Embryonic facial prominence (tissue), 1 donor: ENCODE measurements at regions not wholly inside any gene's neighbourhood (a gene's known extent, or its start where the extent isn't known, plus 50 kb on each side); places are given as distances from the start of the nearest gene placed in this dataset.

Experiments
- DNase-seq: peaks from one replicate; pipeline ENCODE4 v3.0.0-alpha.2; 2016; ENCODE audit errors: extremely low spot score

DNA sequence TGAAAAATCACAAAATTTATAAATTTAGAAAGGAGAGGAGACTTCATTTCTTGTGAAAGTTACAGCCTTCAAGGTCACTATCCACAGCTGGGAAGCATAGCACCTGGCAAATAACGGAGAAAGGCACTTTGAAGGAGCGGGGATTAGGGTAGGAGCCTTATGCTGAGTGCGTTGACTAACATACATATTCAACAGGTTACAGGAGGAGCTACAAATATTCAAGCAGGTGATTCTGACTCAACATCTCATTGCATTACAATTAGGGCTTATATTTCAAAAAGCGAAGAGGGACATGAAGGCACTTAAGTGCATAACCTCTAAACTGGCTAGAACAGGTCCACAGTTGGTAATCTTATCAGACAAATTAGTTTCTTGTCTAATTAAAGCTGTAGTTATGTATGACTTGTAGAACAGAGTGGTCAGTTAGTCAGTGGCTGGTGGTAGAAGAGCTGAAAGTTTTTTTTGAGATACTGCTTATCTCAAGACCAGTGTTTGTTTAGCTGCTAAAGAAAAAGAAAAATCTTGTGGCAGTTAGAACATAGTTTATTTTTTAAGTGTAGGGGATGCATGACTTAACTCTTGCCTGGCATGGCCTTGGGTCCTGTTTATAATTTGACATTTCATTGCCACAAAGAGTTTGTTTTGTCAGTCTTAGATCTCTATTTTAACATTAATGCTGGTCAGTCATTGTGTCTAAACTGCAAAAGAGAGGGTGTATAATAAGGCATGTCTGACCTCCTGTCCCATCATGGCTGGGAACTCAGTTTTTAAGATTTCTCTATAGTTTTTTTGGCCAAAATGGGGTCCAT lies 311.5 kb downstream of the DUSP10 start:
- no peak for DNase-seq

DNA sequence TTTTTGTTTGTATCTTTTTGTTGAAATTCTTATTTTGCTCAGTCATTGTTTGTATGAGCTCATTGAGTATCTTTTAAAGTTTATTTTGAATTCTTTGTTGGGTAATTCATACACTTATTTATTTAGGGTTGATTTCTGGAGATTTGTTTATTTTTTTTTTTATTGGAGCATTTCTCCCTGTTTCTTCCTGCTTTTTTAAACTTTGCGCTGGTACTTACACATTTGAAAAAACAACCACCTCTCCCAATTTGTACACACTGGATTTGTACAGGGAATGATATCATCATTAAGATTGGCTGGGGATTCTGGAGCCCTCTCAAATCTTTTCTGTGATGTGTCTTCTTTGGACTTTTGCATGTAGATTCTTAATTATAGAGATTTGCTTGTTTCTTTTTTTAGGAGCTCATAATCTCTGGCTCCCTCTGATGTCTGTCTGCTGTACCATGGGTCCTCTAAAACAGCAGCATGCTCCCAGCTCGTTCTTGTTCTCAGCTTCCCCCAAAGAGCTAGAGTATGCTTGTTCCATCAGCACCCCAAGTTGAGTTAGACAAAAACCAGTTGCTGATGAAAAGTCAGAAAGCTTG lies 310.7 kb downstream of the DUSP10 start:
- no peak for DNase-seq

DNA sequence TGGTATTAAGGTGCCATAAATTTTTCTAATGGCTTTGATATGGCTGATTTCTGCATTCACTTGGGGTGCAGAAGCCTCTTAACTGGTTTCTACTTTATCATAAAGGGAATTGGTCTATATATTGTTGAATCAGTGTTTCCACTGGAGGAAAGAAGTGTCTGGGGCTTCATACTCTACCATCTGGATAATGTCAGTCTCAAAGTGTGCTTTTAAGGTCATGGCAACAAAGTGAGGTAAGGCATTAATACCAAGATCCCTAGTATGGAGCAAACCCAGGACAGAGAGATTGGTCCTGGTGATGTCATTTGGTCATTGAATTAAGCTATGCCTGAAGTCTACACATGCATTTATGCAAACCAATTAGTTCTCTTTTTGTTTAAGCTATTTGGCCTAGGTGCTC lies 309.9 kb downstream of the DUSP10 start:
- DNase-seq, result no peak

DNA sequence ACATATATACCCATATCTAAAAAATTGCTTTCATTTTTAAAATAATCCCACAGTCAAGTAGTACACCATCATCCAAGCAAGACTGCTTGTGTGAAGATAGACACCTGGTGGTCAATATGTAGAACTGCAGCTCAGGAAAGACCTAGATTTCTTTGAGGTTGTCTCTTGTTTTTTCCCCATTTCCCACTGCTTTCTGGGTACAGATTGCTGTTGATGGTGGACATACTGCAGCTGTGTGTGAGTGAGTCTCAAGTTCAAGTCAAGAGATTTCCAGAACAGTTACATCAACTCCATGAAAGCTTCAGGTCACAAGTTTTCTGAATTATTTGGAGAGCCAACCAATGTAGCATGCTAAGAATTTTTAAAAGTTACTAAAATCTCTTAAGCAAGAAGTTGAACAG lies 306.4 kb downstream of the DUSP10 start:
- DNase-seq, result peak; percentile 61

DNA sequence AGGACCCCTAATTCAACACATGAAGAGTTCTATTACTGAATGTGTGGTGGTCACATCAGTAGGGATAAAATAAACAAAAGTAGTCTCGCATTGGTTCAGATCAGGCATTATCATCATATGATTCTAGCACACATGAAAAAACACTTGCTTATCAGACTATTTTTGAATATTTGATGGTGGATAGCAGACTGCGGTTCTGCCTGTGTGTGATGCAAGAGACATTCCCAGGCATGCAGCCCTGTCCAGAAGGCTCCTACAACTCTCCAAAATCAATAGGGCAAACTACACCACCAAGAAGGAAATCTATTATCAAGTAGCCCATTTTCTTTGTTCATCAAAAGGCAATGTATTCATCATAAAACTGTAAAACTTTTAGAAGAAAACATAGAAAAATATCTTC lies 304.7 kb downstream of the DUSP10 start:
- no peak for DNase-seq

DNA sequence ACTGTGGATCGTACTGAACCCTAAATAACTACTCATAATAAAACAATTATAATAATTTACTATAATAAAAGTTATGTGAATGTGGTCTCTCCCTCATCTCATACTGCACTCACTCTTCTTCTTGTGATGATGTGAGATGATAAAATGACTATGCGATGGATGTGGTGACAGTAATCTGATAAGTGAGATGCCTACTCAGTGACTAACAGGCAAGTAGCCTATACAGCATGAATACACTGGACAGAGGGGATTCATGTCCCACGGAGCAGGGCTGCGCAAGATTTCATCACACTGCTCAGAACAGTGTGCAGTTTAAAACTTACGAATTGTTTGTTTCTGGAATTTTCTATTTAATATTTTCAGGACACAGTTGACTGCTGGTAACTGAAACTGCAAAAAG lies 304.0 kb downstream of the DUSP10 start:
- no peak for DNase-seq

DNA sequence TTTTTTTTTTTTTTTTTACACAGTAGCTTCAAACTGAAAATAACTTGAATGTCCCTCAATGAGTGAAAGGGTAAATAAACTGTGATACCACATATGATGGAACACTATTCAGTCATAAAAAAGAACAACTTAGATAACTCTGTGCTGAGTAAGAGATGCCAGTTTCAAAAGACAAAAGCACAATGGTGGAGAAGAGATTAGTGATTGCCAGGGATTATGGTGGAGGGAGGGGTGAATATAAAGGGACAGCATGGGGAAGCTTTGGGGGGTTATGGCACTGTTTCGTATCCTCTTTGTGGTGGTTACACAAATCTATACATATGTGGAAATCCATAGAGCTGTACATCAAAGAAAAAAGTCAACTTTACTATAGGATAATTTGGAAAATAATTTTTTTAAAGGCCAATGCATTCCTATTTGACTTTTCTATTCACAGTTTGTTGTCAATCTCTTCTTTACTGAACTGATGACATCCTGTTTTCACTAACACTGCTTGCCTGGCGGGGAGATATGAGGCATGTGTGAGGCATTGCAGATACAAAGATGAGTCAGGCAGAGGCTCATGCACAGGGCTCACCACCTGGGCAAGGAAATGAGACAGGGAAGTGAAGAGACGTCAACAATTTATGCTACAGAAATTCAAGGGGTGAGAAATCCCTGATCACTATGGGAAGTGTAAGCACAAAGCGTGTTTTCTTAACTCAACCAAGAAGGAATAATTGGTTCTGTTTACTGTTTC lies 302.7 kb downstream of the DUSP10 start:
- no peak for DNase-seq

DNA sequence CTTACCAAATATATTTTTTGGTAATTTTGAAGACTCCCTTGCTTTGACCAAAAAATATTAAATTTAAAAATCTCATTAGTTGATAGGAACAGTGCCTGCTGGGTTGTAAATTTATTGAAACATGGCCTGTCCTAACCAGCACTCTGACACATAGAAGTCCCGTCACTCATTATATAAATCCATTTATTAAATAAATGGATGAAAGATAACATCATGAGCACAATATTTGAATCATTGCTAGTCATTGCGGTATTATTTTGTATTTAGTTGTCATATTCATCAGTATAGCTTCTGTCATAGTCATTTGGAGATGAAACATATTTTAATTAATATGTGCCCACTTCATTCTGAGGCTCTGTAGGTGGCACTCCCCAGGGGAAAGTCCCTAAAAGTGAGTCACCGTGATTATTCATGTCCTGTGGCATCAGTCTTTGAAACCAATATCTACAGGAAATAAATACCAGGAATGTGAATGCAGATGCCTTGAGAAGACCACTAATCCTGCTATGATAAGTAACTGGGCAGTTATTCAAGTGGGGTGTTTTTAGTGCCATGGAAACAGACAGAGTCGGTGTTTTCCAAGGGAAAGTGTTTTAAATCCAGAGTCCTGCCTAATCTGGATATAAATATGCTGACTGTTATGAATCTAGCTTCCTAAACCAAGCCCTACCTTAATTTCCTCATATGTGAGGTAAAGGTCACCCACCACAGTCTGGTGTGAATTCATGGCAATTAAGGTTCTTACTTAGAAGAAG lies 302.0 kb downstream of the DUSP10 start:
- no peak for DNase-seq

DNA sequence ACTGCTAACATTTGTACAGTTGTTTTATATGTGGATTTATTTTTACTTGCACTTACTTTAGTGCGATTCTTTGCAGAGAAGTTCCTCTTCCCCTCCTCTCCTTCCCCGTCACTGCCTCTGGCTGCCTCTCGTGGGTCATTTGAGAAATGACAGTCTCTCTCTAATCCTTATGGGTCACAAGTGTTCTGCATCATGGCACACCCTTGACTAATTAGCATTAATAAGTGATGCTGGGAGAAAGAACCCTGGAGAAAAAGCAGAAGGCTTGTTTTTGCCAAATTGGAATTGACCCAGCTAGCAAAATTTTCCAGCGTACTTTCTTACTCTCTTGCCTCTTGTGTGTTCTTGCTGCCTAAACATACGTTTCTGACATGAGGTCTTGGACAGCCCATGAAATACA lies 301.2 kb downstream of the DUSP10 start:
- DNase-seq, result no peak

DNA sequence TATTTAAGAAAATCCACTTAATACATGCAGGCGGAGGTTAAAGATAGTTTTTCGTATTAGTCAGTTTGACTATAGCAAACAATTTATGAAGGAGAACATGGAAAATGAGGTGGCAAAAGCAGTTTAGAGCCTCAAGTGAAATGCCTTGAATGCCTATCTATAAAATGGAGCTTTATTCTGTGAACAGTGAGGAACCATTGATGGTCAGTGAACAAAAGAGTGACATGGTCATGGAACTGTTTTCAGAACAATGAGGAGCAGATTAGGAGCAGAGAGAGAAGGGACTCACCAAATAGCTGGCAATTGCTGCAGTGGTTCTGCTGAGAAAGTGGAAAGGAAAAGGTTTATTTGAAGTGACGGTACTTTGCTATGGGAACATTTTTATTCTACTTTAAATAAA lies 299.8 kb downstream of the DUSP10 start:
- no peak for DNase-seq

DNA sequence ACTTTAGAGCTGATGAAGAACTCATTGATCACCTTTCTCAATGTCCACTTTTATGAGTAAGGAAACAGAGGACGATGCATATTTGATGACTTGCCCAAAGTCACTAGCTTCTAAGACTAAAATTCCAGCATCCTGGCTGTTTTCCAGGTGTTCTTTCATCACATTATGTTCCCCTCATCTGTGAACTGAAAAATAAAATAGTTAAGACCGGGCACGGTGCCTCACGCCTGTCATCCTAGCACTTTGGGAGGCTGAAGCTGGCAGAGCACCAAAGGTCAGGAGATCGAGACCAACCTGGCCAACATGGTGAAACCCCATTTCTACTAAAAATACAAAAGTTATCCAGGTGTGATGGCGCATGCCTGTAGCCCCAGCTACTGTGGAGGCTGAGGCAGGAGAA lies 297.5 kb downstream of the DUSP10 start:
- no peak for DNase-seq

DNA sequence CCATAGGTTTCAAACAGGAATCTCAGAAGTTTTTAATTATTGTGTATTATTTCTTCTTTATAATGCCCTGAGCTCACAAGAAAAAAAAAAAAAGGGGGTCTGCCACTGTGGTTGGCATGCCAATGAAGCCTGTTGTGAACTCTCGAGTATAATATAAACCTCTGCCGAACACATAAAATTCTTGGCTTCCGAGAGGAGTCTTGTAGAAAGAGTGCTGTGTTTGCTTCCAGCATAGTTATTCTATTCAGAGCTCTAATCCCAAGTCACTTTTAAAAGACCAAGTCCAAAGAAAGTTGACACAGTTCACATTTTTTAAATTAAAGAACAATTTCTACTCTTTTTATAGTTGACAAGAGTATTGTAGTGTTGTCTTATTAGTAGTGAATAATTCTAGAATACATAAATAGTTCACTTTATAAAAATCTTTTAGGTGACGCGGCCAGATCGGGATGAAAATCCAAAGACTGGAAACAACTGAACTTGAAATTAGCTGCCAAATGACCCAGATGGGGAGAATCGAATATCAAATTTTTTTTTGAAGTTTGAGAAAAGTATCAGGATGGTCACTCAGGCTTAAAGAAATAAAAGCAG lies 293.2 kb downstream of the DUSP10 start:
- no peak for DNase-seq

DNA sequence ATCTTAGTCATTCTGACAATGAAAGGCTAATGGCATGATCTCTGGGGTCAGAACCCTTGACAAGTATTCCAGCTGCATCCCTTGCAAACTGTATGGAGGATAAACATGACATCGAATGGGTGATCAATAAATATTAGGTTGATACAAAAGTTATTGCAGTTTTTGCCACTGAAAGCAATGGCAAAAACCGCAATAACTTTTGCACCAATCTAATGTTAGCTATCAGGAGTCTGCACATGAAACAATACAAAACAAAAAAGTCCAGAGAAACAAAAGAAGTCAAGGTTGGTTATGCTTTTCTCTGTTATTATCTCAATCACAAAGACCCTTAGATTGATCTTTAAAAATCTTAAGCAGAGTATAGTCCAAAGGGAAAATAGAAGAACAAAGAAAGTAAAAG lies 292.7 kb downstream of the DUSP10 start:
- no peak for DNase-seq

DNA sequence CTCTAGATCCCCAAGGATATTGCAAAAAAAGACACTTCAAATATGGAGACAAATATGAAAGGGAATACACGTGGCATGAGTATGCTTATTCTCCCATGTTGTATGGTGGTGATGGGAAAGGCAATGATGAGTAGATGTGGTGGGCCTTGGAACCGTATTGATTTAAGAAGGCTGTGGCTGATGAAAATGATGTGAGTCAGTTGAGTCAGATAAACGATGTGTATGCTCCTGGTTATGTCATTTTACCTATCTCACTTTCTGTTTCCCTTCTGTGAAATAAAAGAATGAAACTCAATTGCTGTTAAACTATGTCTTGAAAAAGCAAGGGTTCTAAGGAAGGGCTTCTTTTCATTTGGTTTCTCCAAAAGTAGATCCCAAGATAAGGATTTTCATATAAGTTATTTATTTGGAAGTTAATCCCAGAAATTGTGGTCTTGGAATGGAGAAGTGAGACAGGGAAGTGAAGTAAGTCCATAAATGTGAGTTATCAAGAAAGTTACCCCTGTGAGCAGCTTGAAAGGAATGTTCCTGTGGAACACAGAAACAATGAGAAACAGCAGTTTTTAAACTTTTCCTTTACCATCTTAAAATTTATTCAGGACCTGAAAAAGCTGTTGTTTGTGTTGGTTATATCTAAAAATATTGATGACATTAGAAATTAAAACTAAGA lies 292.0 kb downstream of the DUSP10 start:
- DNase-seq, result no peak

DNA sequence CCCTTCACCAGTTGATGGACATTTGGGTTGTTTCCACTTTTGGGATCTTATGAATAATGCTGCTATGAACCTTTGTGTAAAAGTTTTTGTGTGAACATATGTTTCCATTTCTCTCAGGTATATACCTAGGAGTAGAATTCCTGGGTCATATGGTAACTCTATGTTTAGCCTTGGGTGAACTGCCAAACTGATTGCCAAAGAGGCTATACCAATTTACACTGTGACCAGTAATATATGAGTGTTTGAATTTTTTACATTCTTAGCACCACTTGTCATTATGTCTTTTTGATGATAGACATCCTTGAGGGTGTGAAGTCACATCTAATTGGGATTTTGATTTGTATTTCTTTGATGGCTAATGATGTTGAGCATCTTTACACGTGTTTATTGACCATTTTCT lies 290.1 kb downstream of the DUSP10 start:
- DNase-seq, result no peak

DNA sequence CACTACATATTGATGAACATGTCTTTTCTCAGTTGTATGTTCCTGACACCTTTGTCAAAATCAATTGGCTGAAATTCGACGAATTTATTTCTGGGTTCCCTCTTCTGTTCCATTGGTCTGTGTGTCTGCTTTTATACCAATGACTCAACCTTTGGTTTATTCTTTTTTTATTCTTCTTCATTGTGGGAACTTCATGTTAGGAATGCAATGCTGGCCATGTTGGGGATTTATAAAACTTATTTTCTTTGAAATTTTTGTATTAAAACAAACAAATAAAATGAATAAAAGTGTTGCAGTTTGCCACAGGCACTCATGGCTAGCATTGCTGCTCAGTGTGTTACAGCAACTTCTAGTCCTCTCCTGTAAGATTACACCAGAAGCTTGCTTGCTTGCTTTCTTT lies 287.8 kb downstream of the DUSP10 start:
- DNase-seq, result no peak

DNA sequence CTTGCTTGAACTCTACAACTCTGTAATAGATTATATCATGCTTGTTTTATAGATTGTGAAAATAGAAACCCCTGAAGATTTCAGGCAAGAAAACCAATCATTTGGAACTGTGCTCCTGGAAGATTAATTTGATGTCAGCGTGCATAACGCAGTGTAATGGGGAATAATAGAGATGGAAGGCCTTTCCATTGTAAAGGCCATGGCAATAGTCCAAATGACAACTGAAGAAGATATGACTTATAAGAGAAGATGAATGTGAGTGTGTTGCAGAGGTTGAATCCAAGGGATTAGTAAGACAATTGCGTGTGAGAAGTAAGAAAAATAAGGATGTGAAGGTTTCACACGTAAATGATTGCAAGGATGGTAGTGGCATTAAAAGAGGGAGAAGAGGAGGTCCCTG lies 285.0 kb downstream of the DUSP10 start:
- no peak for DNase-seq

DNA sequence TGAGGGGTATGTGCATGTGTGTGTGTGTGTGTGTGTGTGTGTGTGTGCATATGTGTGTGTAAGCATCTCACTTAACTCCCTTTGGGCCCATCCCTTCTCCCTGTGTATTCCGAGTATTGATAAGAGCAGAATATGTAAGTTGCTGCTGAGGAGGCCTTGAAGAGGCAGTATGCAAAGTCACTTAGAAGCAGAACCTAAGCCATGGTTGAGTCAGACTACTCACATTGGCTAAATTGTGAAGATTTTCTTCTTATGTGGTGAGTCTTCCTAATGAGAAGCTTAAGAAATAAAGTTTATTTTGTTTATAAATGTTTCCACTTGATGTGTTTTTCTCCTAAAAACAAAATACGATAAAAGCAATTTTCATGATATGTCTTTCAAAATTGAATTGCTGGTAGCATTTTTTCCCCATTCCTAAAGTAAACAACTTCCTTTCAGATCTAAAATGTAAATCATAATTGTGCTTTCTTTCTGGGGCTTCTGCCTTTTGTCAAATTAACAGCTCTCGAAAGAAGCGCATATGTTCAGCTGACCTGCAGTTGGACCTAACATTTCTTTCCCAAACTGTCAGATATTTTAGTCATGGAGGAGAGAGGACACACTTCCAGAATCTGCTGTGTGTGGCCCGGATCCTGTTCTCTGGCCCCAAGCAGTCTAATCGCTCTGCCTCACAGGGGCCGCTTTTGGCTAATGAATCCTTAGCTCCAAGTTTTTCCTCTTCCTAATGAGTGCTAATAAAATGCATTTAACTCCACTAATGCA lies 284.0 kb downstream of the DUSP10 start:
- no peak for DNase-seq

DNA sequence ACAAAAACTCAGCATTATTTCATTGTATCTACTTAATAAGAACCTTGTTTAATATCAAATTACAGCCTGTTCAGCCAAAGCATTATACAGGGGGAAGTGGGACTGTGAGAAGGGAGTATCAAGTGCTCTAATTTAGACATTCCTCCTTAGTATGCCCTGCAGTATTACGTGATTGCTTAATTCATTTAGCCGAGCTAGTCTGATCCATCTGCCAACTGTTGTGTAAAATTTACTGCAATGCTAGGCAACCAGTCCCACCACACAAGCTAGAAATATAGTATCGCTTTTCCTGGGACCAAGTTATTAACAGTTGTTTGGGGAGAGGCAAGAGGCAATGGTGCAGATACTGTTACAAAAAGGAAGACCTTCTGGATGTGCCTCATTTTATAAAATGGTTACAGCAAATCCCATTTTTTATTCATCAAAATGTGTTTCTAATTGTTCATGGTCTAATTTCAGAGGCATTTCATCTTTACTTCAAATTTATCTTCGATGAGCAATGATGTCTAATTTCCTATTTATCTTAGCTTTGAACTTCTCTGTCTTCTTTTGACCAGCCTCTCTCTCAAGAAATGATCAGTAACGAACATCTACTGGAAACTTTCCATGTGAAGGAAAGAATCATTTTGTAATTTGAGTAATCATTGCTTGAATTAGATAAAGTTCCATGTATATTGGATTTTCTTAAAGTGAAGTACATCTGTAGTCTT lies 283.3 kb downstream of the DUSP10 start:
- peak; percentile 89 for DNase-seq

DNA sequence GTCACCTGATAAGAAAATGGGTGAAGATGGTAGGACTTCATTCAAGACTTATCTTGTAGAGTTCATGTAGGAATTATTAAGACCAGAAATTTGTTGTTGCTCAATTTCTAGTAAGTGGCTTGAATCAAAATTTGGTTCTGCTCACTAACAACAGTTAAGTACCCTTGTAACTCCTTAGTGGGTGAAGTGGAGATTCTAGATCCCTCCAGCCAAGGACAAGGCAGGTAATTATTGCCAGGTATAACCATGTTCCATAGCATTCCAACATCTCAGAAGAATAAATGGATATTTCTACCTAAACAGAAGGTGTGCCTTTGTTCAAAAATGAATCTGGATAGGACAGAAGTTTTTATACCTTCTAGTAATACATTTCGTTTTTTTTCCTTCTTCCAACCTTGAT lies 282.3 kb downstream of the DUSP10 start:
- no peak for DNase-seq
